ENCODE measurements at regions not wholly inside any gene's neighbourhood (a gene's known extent, or its start where the extent isn't known, plus 50 kb on each side); places are given as distances from the start of the nearest gene placed in this dataset.

DNA sequence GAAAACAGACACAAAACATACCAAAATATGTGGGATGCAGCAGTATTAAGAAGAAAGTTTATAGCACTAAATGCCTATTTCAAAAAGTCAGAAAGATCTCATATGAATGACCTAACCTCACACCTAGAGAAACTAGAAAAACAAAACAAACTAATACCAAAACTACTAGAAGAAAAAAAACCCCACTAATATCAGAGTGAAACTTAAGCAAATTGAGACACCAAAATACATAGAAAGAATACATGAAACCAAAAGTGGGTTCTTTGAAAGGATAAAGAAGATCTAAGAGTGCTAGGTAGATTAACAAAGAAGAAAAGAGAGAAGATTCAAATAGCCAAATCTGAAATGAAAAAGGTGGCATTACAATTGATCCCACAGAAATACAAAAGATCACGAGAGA, 494.1 kb downstream of the SH2D4B start:
- DNase-seq, result no peak

DNA sequence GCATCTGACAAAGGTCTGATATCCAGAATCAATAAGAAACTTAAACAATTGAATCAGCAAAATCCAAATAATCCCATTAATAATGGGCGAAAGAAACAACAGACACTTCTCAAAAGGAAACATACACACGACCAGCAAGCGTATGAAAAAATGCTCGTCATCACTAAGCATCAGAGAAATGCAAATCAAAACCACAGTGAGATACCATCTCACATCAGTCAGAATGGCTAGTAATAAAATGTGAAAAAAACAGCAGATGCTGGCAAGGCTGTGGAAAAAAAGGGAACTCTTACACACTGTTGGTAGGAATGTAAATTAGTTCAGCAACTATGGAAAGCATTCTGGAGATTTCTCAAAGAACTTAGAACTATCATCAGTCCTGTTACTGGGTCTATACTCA, 496.7 kb downstream of the SH2D4B start:
- no peak for DNase-seq

DNA sequence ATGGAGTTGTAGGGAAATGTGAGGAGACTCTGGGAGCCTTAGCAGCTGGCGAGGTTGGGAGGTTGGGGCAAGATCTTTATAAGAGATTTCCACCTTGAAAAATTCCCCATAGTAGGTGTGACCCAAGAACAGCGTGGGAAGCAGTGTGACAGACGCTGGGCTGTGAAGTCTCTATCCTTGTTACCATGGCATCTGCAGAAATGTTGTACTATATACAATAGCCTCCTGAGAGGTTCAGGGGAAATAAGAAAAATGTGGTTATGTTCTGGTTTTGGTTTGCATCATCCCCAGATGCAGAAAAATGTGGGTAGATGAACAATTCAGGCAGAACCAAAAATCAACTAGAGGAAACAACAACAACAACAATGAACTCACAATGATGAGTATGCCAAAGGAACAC, 498.6 kb downstream of the SH2D4B start:
- DNase-seq, result no peak

DNA sequence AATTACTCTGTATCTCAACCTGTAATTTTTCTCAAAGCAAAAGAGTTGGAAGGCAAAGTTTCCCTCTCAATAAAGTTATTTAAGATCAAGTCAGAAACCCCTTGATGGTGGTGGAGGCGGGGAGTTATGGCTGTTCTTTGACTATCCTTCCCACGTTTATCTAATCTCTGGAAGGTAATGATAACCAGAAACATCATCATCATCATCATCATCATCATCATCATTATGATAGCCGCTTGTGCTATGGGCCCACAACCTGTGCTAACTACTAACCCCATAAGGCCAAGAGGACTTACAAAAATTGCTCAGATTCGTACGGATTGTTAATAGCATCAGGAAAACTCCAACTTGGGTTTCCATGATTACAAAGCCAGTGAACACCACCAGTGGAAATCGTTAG, 502.3 kb downstream of the SH2D4B start:
- DNase-seq, result no peak

DNA sequence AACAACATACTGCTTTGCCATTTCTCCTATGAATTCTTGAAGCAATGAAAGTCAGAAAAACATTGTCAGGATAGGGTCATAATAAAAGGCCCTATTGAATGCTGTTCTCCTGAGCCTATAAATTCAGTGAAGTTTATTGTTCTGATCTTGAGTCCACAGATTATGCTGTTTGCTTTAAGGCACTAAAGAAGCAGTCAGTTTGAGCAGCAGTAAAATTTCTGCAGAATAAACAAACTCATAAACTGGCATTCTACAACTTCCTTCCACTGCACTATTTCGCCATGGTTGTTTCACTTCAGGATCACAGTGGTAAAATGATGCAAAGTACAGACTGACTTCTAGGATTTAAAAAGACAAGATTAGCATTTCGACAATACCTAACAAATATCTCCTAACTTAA, 503.2 kb downstream of the SH2D4B start:
- no peak for DNase-seq

DNA sequence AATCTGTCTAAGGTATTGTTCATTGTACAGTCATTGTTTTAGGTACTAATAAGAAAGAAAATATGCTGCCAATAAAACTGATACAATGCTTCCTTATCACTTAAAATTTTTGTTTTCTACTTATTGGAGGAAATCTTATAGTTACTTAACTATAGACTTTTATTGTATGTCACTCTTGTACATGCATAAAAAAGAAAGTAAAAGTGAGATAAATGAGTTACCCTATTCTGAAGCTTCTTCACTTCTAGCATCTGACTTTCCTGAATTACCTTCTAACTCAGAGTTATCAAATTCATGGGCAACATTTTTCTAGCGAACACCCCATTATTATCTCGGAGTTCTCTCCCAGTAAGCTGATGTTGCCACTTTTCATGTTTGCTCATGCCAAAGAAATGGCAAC, 504.9 kb downstream of the SH2D4B start:
- DNase-seq, result no peak

DNA sequence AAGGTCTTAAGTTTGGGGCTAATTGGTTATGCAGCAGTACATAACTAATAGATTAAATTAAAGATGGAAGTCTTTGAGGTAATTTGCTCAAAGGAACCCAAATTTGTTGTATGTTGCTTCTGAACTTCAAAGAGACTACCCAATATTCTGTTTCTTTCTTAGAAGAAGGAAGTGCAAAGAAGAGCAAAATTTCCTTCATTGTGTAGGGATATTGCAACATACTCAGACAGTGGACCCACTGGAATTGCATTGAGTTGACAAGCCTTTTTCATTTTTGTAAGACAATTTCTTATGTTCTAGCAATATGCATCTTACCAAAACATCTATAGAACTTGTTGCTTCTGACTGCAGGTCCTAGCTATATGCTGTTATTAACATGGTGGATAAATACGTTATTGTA, 527.8 kb downstream of the SH2D4B start:
- no peak for DNase-seq

DNA sequence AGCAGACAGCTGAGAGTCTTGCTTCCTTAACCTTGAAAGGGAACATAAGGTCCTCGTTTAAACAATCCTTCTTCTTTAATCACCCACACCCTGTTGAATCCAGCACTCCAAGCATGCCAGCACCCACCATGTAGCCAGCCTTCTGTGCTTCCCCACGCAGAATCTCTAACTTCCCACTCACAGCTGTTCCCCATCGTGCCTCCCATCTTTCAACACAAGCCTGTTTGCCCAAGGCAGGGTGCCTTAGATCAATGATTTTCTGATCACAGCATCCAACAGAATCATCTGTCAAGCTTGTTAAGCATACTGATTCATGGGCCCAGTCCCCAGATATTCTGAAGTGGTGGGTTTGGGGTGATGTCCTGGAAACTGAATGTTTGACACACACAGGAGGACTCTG, 530.8 kb downstream of the SH2D4B start:
- no peak for DNase-seq

DNA sequence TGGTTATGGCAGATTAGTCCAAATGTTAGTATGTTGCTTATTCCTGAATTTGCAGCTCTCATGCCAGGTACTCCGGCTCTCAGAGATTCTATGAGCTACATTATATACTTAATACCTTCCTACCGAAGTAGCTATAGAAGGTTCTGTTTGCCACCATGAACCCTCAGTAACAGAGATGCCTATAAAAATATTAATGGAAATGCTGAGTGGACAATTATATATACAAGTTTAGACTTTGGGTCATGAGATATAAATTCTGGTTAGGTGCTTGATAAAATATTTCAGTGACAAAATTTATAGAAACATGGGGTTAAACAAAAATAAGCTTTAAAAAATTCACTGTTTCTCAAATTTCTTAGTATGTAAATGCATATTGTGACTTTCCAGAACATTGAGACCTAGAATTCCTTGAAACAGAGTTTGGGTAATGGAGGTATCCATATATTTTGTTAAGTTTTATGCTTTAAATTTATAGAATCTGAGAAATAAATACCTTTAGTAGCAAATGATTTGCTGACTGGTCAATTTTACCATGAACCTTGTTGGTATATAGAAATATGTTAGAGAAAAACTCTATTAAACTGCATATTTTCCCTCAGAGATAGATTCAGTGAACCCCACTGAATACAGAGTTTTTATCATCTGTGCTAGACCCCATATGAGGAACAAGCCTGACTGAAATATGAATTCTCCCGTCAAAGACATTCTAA, 533.5 kb downstream of the SH2D4B start:
- no peak for DNase-seq

DNA sequence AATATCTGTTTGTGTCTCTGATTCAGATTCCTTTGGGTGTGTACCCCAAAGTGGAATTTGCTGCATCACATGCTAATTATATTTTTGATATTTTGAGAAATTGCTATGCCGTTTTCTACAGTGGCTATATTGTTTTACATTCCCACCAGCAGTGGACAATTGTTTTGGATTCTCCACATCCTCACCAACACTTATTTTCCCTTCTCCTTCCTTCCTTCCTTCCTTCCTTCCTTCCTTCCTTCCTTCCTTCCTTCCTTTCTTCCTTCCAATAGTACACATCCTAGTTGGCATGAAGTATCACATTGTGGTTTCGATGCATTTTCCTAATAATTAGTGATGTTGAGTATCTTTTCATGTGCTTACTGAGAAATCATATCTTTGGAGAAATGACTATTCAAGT, 535.5 kb downstream of the SH2D4B start:
- DNase-seq, result no peak

DNA sequence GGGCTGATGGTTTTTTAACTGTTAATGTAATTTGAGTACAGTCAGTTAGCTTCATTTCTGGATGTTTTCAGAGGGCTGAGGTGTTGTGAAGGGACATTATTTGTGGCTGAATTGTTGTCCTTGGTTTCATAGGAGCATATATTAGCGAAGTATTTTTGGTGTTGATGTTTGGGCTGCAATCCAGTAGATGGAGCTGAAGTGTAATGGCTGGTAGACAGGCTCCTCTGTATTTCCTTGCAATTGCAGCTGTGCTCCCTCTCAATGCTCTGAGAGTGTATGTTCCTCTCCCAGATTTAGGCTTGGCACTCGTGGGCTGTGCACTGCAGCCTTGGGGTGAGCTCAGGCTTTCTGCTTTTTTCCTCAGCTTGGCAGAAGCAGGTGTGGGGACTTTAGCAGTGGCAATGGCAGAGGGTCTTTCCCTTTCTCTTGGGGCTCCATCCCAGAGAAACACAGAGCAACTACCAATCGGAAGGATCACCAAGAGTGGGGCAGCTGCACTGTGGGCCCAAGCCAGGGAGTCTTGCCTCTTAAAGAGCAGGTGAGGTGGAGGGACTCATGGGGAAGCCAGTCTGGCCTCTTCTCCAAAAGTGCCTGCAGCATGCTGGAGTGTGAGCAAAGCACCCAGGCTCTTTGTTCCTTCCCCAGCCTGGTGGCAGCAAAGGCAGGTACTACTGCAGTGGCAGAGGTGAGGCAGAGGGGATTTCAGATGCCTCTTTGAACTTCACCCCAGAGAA, 544.4 kb downstream of the SH2D4B start:
- DNase-seq, result no peak

DNA sequence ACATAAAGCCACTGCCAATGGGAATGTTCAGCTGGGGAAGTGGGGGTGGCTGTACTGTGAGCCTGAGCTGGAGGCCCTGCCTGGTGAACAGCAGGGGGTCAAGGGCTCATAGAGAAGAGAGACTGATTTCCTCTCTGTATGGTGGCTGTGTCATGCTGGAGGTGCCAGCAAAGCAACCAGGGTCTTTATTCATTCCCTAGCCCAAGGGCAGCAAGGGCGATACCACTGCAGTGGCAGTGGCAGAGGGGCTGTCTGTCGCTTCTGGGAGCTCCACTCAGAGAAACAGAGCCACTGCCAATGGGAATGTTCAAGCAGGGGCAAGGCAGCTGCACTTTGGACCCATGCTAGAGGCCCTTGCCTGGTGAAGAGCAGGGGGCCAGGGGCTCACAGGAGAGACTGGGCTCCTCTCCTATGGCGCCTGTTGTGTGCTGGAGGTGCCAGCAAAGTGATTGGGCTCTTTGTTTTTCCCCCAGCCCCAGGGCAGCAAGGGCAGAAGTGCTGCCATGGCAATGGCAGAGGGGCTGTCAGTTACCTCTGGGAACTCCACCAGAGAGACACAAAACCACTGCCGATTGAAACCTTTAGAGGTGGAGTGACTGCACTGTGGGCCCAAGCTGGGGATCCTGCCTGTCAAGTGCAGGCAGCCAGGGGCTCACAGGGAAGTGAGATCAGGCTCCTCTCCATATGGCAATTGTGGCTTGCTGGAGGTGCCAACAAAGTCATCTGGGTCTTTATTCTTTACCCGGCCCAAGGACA, 545.1 kb downstream of the SH2D4B start:
- no peak for DNase-seq

DNA sequence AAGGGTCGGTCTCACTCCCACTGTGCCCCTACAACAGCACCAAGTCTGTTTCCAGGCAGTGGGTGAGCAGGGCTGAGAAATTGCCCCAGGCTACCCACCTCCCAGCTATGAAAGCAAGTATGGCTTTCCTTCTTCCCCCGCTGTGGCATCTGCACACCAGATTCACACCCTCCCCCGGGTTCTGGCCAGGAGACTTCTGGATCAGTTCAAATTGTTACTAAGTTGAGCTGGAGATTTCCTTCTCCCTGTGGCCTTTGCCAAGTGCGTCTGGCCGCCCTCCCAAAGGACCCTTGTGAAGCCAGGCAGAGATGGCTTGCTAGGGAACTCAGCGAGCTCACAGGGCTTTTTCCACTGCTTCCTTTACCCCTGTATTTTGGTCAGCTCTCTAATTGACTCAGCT, 555.4 kb downstream of the SH2D4B start:
- no peak for DNase-seq

DNA sequence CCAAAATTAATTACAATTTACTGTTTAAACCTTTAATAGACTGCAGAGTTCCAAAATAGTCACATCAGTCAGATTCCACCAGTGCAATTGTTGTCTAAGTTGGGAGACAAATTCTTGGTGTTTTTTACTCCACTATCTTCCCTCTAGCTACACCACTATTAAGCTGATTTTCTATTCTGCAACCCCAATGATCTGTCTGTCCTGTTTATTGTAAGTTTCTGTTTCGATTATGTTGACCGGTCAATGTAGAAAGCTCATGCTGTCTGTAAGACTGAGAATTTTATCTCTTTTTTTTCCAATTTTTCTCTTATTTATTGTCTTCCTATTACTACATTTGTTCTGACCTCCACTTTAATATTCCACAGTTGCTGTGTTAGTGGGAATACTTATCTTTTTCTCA, 557.5 kb downstream of the SH2D4B start:
- no peak for DNase-seq

DNA sequence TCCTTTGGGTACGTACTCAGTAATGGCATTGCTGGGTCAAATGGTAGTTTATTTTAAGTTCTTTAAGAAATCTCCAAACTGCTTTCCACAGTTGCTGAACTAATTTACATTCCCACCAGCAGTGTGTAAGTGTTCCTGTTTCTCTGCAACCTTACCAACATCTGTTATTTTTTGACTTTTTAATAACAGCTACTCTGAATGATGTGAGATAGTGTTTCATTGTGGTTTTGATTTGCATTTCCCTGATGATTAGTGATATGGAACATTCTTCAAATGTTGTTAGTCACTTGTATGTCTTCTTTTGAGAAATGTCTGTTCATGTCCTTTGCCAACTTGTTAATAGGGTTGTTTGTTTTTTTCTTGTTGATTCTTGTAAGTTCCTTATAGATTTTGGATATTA, 558.9 kb downstream of the SH2D4B start:
- no peak for DNase-seq

DNA sequence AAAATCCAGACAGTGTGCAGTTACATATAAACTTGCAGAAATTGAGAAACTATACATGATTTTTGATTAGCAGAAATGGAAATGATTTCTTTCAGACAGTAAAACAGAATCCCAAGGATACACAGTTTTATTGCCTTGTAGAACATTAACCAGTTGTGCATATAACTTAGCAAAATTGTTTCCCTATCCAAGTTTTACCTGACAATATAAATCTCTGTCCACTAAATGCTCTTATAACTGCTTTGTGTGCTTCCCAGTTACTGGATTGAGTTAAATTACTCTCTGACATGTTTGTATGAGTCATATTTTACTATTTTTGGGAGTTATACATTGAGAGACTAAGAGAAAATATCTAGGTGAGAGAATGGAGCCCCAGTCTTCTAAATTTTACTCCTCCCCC, 563.4 kb downstream of the SH2D4B start:
- no peak for DNase-seq

DNA sequence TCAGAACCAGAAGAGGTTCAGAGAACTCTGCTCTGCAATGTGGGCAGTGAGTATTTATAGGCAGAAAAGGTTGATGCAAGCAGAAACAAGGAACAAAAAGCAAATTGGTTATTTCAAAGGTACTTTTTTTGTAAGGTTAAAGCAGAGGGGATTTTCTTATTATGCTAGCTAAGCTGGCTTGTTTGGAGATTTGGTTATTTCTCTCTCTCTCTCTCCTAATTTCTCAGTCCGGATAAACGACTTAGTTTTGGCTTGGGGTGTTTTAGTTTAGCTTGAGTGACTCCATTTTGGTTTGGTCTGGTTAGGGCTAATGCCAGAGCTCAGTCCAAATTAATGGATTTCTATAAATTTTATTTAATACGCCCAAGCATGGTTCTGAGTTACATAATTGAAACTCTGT, 566.8 kb downstream of the SH2D4B start:
- DNase-seq, result no peak

DNA sequence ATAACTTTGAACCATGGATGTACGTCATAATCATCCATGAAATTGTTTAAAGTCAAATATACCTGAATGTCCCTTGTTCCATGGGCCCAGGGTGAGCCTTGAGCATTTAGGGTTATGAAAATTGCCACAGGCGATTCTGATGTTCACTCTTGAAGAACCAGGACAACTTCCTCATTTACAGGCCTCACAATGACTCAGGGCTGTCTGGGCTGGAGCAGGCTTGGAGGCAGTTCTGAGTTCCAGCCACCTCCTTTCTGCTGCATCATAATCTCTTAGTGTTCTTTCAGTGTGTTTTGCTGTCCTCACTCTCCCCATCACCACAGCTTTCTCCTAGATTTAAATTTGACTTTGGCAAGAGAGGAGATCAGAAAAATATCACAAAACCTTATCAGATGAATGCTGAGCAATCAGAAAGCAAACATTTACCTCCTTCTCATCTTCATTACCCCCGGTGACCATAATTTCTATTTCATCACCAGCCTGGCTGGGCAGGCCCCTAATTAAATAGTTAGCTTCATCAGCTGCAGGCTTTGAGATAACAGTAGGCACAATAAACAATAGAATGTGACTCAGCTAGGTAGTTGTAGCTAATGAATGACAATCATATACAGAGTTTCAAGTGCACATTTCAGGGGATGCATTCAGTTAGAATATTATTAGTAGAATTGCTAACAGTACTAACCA, 571.0 kb downstream of the SH2D4B start:
- DNase-seq, result no peak

DNA sequence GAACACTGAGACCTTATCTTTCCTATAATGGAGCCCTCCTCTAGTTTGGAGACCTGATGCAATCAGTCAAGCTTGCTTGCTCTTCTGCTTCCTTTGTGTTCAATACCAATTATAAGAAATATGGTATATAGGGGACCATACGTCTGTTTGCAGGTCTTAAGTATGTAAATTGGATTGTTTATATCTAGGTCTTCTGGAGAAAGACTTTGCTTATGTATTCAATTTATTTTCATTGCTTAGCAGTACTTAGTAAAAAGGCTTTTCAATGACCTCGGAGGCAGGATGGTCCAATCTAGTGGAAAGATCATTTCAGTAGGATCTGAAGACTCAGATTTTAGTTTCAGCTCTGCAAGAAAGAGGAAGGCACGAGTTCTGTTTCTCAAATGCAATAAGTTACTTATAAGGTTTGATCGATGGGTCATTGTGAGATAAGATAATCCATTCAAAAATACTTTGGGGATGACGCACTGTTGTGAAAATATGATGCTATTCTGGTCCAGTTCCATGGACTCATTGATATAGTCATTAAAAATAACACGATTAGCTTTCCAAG, 571.6 kb downstream of the SH2D4B start:
- DNase-seq, result no peak

DNA sequence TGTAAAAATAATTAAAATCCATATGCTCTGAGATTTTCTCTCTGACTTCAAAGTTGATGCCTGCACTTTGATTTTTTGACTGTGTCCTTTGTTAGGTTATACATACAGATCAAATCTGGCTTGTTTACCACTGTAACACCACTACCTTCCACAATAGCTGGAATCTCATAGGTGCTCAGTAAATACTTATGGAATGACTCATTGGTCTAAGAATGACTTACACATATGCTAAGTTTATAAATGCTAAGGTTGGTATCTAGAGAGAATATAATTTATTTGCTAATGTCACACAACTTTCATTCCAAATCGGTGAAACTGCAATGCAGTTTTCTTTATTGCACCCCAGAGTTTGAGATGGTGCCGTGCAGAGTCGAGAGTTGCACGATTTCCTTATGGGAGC, 578.5 kb downstream of the SH2D4B start:
- no peak for DNase-seq

DNA sequence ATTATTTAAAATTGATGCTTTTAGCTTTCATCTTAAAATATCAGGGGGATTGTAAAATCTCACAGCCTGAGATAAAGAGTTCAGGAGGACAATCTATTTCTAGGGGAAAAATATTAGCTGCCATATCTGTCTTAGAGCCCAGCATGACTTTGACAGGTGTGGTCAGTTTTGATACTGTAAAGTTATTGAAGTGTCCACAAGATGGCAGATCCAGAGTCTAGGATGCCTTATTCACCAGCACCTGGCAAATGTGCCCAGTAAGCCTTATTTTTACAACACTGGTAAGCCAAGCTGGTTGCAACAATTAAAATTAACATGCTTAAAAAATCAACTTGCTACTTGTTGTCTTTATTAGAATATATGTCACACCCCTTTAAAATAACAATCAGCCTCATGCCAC, 579.3 kb downstream of the SH2D4B start:
- DNase-seq, result no peak

DNA sequence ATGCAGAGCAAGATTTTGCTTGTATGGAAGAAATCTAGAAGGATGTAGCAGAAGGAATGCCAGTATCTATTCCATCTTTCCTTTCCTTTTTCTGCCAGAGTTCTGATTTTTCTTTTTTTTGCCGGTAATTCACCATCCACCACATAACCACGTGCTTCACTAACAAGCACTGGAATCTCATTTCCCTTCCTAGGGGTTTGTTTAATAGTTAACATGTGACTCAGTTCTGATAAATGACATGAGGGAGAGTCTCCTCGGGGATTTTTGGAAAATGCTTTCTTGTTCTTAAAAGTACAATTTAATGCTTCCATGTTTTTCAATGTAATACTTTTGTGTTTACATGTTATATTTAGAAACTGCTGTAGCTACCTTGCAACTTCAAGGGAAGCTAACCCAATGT, 590.2 kb downstream of the SH2D4B start:
- DNase-seq, result no peak

DNA sequence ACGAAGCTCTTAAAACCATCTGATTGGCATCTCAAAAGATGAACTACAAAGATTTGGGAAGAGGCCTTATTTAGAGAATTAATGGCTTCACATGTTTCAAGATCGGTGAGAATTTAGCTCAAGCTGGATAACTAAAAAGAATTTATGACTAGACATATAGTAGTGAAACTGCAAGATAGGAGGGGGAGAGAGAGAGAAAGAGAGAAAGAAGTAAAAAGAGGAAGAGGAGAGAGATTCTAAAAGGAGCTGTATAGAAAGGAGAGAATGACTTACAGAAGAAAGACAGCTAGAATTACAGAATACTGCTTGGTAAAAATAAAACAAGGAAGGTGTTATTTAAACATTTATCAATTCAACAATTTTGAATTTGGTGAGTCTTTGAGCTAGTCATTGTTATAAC, 592.3 kb downstream of the SH2D4B start:
- no peak for DNase-seq

Measured in NCI-H2227 treated with DMSO at 0.1 percent for 48 hours (cell line).